Cardiac fibroblast (primary cell): ENCODE measurements at regions not wholly inside any gene's neighbourhood (a gene's known extent, or its start where the extent isn't known, plus 50 kb on each side); places are given as distances from the start of the nearest gene placed in this dataset.

Experiments
- DNase-seq, 2 donors: peaks; one replicate each; pipeline versions ENCODE4 v3.0.0 to v3.0.0-alpha.2; 2010; ENCODE audit warnings: low read depth in 2 of 2
- H3K4me3 ChIP-seq, 2 donors: replicated peaks in 1 of 2; 1 replicate in 1 of 2; 2 replicates in 1 of 2; pipeline ENCODE4 v1.5.1; 2011; ENCODE audit warnings: low read depth in 2 of 2, low read length in 2 of 2, mild to moderate bottlenecking in 2 of 2, moderate library complexity in 1 of 2
- CTCF ChIP-seq: IDR thresholded peaks from one replicate; pipeline ENCODE4 v1.5.1; 2011; ENCODE audit warnings: low read depth, mild to moderate bottlenecking, low read length, inconsistent platforms

- no peak overlapping the region for H3K4me3 ChIP-seq
- DNase-seq, result no peak
- TF ChIP-seq CTCF, result no peak
Measured at GRCh38 chr1:226480461-226480860, 68.1 kb upstream of the STUM start.

GRCh38 chr1:226481133-226481532 lies 67.4 kb upstream of the STUM start:
- H3K4me3 ChIP-seq, result no peak overlapping the region
- no peak for TF ChIP-seq CTCF
- DNase-seq, result no peak

- DNase-seq, result no peak
- TF ChIP-seq CTCF, result no peak
- H3K4me3 ChIP-seq, result no peak overlapping the region
Measured at GRCh38 chr1:226482196-226482595, 66.4 kb upstream of the STUM start.

GRCh38 chr1:226482975-226483700 lies 65.4 kb upstream of the STUM start:
- H3K4me3 ChIP-seq, result no peak overlapping the region
- no peak for DNase-seq
- TF ChIP-seq CTCF, result no peak

- H3K4me3 ChIP-seq, result no peak overlapping the region
- TF ChIP-seq CTCF, result no peak
- no peak for DNase-seq
Measured at GRCh38 chr1:226485192-226485591, 63.4 kb upstream of the STUM start.

GRCh38 chr1:226486161-226486560 lies 62.4 kb upstream of the STUM start:
- TF ChIP-seq CTCF, result no peak
- DNase-seq, result no peak
- no peak overlapping the region for H3K4me3 ChIP-seq

- H3K4me3 ChIP-seq, result no peak overlapping the region
- DNase-seq, result peak in 1 of 2 donors; percentile 22
- TF ChIP-seq CTCF, result no peak
Measured at GRCh38 chr1:226487921-226488320, 60.6 kb upstream of the STUM start.
